Embryonic facial prominence (tissue), 1 donor: ENCODE measurements at regions not wholly inside any gene's neighbourhood (a gene's known extent, or its start where the extent isn't known, plus 50 kb on each side); places are given as distances from the start of the nearest gene placed in this dataset.

Source experiments
- DNase-seq: peaks from one replicate; pipeline ENCODE4 v3.0.0-alpha.2; 2016; ENCODE audit errors: extremely low spot score

DNA sequence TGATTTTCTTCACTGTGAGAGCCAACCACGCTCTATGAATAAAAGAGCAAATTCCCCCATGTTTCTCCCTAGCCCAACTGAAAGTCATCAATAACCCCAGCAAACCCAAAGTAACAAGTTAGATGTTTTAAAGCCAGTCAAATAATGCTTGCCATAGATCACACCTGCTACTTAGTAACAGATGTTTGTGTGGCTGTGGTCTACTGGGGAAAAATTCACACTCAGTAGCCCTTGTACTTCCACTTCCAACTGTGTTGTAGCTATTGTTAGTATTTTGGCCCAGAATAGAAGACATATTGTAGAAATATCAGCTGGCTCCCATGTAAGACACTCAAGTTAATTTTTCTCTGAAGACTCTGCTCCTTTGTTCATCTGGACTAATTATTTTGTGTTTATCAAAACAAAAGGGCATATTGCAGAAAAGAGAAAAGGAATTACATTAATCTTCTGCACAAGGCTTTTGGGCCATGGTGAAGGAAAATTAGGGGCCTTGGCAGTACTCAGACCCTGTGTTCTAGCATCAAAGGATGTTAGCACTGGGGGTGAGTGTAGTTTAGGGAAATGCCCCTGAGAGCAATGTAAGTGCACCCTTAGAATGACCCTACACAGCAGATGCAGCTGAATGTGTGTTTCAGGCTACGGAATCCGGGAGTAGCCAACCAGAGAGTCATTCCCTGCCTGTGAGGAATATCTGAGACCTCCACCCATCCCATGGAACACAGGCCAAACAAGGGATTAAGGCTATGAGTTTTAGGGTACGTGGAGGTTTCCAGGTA, 521.9 kb downstream of the EPHA4 start:
- no peak for DNase-seq

DNA sequence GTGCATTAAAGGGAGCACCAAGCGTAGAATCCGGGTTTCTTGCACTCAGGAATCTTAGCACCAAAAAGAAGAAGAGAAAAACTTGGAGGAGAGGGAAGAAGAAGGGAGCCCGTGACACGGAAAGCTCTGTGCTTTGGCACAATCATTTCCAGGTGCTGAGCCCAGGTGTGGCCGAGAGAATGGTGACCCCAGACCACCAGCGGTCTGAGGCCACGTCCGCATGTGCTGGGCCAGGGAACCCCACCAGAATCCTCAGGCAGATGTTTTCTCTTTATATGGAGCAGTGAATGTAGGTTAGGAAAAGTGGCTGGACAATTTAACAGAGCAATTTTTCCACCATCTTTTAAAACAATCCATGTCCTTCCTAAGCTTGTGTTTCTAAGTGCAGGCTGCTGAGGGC, 520.9 kb downstream of the EPHA4 start:
- DNase-seq = no peak

DNA sequence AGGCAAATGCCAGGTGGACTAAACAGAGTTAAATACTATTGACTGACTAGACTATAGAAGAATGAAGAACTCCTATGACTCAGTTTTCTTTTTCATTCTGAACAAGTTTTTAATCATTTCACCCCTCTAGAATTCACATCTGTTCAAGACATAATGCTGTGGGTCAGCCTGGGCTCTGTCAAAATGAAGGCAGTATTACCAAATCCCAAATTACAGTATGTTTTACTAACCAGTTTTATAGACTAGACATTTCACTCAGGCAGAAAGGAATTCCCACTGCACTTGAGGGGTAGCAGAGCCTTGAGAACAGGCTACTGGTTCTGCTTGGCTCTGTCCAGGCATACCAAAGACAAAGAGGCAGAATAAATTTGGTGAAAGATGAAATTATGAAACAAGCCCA, 511.7 kb downstream of the EPHA4 start:
- DNase-seq = no peak

DNA sequence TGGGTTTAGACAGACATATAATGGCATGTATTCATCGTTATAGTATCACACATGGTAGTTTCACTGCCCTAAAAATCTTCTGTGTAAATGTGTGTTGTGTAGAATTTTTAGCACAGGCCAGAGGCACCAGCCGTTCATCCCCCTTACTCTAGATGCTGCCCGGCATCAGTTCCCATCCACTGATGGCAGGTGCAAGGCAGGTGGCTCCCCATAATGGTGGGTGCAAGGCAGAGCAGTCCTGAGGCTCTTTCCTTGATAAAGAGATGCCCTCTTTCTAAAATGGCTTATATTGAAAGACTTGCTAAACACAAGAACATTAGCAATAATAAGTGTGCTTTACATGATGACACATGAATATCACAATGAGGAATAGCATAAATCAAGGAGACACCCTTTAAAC, 508.5 kb downstream of the EPHA4 start:
- DNase-seq = no peak

DNA sequence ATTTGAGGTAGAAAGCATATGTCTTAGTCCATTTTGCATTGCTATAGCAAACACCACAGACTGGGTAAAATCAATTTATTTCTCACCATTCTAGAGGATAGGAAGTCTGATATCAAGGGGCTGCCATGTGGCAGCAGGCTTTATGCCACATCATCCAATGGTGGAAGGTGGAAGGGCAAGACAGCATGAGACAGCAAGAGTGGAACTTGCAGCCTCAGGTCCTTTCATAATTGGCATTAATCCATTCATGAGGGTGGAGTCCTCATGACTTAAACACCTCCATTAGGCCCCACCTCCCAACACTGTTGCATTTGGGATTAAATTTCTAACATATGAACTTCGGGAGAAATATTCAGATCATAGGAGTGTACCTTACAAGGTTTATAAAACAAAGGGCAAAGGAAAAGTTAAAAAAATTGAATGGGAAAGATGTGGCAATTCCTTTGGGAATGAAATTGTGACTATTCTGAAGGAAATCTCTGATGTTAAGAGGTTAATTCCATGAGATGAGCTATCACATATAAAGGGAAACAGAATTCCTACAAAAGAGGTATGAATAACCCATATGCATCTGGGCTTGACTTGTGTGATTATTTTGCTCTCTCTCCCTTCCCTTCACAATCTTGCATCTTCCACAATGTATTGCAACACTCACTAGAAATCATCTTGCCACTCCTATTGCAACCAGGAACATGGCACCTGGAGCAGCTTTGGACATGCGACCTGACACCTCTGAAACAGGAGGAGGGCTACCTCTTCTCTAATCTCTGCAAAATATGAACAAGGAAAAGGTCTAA, 507.8 kb downstream of the EPHA4 start:
- DNase-seq = no peak

DNA sequence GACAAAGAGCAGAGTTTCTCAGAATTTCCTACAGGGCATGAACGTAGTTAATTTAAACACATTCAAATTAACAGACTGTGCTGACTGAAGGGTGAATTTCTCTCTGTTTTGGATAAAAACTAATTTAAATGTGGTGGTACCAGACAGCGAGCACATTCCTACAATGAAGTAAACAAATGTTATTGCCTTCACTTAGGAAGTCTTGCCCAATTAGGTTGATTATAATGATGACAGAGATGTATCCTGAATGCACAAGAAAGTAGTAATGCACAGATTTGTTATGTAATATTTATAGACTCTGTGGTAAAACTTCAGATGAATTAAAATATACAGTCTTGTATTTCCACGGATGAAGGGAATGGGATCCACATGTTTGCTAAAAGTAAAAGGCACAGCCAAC, 507.2 kb downstream of the EPHA4 start:
- DNase-seq = no peak

DNA sequence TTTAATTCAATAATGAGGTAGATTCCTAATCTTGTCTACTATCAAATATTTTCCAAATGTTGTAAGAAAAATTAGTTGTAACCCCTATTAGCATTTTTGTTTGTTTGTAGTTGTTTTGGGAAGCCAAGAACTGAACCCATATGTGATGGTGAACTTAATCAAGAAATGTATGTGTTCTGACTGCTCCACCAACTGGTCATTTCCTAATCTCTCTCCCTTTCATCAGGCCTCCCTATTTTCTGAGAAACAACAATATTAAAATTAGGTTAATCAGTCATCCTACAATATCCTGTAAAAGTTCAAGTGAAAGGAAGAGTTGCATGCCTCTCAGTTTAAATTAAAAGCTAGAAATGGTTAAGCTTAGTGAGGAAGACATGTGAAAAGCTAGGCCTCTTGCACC, 504.0 kb downstream of the EPHA4 start:
- no peak for DNase-seq

DNA sequence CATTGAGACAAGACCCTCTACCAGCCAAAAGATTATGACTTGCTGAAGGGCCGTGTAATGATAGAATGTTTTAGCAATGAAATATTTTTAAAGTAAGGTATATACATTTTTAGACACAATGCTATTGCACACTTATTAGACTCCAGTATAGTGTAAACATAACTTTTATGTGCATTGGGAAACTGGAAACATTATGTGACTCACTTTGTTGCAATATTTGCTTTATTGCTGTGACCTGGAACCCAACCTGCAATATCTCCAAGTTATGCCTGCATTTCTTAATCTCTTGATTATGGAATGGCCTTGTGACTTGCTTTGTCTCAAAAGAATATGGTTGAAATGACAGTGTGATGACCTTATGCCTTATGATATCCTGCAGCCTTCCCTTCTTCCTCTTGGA, 502.0 kb downstream of the EPHA4 start:
- DNase-seq = no peak

DNA sequence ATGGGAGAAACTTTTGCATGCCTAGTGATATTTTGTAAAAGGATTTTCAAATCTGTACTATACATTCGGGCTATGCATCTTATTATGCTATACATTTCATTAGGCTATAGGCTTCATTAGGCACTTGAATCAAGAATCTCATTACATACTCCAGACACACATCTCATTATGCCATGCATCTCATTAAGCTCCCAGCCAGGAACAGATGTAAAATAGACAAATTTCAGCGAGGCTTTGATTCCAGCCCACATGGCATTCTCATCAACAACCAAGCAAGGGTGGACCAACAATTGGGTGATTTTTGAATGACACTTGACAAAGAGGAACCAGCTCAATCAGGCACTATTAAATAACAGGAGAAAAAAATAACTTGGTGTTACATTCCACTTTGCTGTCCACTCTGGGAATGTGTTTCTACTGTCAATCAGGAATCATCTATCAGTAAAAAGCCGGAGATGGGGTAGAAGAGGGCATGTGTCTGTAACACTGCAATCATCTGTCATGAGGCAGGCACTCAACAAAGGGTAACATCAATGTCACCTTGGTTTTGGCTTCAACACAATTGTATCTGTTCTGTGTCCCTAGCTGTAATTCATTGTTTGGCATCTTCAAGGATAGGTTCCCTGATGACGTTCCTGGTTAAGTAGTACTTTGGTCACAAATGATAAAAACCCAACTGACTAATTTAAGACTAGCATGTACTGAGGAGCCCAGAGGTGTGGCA, 498.6 kb downstream of the EPHA4 start:
- no peak for DNase-seq

DNA sequence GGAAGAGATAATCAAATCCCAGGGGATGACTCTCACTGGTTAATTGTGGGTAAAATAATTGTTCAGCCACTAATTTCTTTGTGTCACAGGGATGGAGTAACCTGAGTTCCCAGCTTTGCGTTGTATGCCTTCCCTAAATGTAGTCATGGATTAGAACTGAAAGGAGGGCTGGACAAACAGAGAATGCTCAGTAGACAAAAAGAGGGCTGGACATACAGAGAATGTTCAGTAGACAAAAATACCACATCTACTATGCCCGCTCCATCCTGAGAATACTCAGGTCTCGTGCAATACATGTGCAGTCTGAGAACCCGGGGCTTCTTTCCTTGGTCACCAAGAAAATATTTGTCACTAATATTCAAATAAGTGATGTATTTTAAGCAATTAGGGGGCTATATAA, 497.9 kb downstream of the EPHA4 start:
- no peak for DNase-seq

DNA sequence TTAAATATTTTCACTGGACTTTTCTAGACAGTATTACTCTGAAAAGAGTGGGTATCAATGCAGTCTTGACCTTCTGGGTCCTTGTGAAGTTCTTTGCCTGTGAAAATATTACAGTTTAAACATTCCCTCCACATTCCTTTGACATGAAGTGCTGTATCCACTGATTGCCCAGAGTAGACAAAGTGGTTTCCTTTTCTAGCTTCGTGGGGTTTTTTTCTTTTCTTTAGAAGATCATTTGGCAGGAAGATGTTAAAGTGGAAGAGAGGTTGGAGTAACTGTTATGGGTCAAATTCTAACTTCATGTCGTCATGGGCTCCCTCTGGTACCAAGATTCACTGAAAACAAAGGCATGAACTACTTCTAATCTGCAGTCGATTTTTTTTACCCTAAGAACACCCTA, 496.9 kb downstream of the EPHA4 start:
- no peak for DNase-seq

DNA sequence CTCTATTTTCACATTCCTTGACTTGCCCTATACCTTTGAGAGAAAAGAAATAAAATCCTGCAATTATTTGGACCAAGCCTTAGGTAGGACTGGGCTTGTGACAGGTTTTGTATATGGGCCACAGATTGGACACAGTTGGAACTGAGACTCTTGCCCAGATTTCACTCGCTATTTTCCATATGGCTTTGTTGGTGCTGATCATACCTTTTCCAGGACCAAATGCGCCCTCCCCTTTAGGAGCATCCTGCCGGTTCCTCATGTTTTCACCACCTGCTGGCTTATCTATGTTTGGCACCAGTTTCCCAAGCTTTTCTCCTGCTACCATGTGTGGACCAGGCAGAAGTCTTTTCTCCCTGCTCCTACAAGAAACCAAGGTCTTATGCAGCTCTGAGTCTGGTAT, 494.9 kb downstream of the EPHA4 start:
- DNase-seq = no peak

DNA sequence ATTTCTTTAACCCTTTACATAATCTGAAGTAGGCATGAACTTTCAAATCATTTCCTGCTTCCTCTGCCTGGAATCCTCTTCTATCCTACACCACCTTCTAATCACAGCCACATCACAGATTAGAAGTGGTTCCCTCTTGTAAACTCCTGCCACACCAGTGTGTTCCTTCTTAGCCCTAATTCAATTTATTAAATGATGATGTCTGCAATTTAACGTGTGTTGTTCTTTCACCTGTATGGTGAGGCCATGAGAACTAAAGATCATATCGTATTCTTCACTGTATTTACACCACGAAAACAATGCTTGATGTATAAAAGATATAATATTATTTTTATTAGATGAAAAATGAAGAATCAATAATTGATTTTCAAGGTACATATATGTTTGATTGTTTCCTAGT, 494.3 kb downstream of the EPHA4 start:
- no peak for DNase-seq

DNA sequence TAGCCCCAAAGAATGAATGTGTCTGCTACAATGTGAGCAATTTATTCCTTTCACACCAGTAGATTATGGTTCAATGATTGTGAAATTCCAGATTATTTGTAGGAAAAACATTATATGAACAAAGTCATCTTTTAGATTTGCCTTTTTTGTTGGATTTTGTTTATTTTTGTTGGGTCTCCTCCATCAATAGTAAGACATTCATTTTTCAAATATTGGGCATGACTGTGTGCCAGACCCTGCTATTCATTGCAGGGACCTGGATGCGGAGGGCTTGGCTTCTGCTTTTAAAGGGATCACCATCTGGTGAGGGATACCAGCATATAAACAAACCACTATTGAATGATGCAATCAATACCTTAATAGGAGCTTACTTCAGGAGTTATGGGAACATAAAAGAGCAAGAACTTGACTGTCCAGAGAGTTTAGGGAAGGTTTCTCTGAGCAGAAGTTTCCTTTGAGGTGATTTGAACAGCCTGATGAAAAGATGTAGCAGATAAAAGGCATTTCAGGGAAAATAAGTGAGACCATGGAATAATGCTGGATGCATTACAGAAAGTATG, 486.7 kb downstream of the EPHA4 start:
- no peak for DNase-seq

DNA sequence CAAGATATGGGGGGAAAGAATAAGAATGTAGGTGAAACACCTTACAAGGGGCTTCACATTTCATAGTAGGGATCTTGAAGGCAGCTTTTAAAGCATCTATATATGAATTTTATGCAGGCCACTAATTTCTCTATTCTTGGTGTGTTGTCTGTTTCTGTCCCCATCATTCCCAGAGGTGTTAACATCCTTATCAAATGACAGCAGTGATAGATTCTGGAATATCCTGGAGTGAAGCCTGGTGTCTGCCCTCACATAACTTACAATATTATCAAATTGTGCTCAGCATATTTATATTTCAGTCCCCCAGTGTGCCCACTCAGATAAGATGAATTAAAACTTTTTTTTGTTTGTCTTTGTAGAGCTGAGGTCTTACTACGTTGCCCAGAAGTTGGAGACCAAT, 486.2 kb downstream of the EPHA4 start:
- no peak for DNase-seq

DNA sequence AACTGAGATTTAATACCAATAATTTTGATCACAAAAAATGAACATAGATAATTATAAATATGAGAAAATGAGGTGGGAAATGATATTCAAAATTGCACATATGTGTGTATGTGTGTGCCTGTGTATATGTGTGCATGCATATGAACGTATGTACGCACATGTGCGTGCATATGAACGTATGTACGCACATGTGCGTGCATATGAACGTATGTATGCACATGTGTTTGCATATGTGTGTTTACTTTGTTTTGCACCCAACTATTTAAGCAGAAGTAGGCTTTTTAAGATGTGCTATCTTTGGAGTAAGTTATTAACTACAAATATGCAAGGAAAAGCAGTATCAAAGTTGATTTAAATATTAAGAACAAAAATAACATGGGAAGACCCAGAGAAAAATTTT, 484.3 kb downstream of the EPHA4 start:
- no peak for DNase-seq

DNA sequence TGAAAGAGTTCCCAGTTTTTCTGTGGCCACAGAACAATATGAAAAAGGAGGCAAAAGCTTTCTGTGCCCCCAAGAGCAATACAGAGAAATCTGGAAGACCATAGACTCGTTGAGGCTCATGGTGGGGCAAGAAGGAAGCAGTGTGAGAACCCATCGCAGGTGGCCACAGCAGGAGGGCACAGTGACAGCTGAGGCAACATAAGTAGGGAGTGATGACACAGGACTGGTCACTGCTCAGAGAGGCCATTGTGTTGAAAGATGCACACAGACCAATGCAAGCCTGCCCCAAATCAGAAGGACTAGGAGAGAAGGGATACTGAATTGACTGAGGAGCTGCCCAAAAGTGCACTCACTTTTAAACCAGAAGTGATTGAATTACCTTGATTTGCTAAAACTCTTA, 483.6 kb downstream of the EPHA4 start:
- DNase-seq = no peak

DNA sequence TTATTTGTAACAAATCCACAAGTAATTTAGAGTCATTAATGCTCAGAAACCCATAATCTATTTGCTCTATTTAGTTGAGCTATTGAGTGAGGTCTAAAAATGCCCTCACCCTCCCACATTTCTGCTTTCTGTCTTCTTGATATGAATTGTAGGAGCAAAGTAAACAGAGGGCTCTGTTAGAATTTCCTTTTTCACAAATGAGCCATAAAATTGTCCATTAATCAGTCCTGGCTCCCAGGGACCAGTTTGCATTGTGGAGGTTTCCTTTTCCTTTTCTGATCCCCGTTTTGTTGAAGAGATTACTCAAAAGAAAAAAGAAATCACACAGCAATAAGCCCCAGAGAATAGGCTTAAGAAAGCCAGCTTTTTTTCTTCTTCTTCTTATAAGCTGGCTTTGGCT, 476.7 kb downstream of the EPHA4 start:
- no peak for DNase-seq

DNA sequence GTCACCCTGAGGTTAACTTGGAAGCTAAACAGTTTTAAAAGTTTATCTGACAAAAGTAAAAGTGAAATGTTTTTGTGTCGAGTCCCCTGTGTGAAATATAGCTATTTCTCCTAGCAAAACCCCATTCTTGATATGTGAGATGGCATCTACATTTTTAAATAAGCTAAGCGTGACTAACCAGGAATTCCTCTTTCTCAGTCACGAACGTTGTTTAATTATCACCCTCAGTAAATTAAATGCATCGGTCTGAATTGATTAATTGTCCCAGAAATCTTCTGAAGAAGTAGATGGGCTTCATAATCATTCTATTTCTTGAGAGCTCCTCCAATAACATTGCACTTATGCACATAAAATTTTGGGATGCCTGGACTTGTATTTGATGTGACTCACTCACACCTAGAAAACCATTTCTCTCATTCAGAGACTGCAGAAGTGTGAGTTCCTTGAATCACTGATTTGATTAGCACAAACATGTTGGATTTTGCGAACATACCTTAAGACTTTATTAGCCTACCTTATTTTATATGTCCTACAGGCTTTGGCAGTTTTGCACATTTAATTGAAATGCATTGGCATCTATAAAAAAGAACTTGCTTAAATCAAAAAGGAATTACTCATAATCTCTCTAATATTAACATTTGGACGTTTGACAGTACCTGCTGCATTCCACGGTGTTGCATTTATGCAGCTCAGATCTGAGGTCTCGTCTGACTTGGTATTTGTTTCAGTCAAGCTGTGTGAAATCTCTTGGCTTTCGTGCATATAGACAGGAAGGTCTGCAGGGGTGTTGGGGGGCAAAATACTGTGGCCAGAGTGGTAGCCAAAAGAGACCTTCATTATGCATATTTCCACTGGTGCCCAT, 475.2 kb downstream of the EPHA4 start:
- no peak for DNase-seq

DNA sequence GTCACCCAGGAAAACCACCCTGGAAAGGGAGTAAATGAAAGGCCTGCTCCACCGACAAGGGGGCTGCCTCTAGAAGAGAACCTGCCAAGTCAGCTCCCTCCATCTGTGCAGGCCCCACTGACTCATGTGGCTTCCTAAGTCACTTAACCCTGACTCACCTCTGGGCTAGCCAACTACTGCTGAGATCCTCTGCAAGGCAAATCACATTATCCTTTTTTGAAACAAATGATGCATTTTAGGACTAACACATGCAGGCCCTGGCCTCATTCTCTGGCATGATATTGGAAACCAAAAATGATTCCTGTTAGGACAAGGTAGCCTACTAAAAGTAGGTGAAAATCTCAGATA, 474.6 kb downstream of the EPHA4 start:
- no peak for DNase-seq

DNA sequence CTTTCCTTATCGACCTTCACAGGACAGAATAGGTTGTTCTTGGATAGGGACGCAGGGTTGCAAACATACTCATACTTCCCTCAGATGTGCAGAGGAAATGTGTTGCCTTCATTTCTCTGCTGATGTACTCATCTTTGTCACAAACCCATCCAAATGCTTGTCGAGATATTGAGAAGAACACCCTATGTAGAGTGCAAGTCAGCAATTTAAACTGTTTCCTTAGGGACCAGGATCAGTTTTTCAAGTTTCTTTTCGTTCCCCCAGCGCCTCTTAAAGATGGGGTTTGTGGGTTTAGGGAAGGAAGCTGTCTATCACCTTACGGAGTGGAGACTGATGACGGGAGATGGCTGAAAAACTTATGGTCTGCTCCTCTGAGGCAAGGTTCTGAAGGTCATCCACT, 474.2 kb downstream of the EPHA4 start:
- no peak for DNase-seq
